HFFc6 (cell line): ENCODE measurements at regions not wholly inside any gene's neighbourhood (a gene's known extent, or its start where the extent isn't known, plus 50 kb on each side); places are given as distances from the start of the nearest gene placed in this dataset.

Experiments
- DNase-seq: peaks from one replicate; pipeline ENCODE4 v3.0.0-alpha.2; 2018
- H3K27ac Mint-ChIP-seq: 2 replicates; pipeline ENCODE4 v1.8.0; 2020; ENCODE audit warnings: mild to moderate bottlenecking, mixed read lengths
- H3K27me3 Mint-ChIP-seq: 2 replicates; pipeline ENCODE4 v1.8.0; 2021; ENCODE audit warnings: mild to moderate bottlenecking, moderate library complexity, mixed read lengths; ENCODE audit not compliant: insufficient read depth
- H3K36me3 Mint-ChIP-seq: 2 replicates; pipeline ENCODE4 v1.8.0; 2021; ENCODE audit warnings: low read depth, mixed read lengths
- H3K4me1 Mint-ChIP-seq: 2 replicates; pipeline ENCODE4 v1.8.0; 2020; ENCODE audit warnings: low read depth, mixed read lengths
- H3K4me3 Mint-ChIP-seq: 2 replicates; pipeline ENCODE4 v1.8.0; 2020; ENCODE audit warnings: mild to moderate bottlenecking, moderate library complexity, mixed read lengths
- H3K9me3 Mint-ChIP-seq: 2 replicates; pipeline ENCODE4 v1.8.0; 2020; ENCODE audit warnings: mild to moderate bottlenecking, mixed read lengths
- TF ChIP-seq, protein P1 (sequence below): fragments of 200-600 bp; sonication (generic); IDR thresholded peaks from 2 replicates; pipeline ENCODE4 v1.5.0; 2021; ENCODE audit warnings: antibody characterized with exemption, mild to moderate bottlenecking

DNA sequence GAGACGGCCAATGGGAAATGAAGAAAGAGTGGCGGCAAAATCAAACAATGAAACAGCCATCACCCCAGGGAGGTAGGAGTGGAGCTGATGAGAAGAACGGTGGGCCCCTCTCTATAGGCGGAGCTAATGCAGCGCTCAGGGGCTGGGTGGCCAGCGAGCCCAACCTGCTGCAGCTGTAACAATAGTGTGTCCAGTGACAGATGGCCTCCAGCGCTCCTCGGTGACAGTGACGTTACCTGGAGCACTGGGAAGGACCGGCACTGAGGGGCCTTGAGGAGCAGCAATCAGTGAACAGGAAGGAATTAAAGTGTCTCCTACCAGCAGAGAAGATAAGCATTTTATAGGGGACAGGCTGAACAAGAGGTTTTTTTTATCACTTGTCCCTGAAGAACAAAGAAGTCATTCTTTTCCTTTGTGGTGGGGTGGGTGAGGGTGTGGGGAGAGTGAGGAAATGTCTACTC, 81.6 kb downstream of the FOXA2 start:
- no peak for DNase-seq
- peaks cover 57% of the 10 kb centered on the region for H3K9me3 Mint-ChIP-seq
- peaks cover 9% of the 10 kb centered on the region for H3K36me3 Mint-ChIP-seq
- H3K4me1 Mint-ChIP-seq = no peaks in the 10 kb centered on the region
- H3K27ac Mint-ChIP-seq = no peak overlapping the region
- H3K4me3 Mint-ChIP-seq = no peak overlapping the region
- TF ChIP-seq, protein P1, sequence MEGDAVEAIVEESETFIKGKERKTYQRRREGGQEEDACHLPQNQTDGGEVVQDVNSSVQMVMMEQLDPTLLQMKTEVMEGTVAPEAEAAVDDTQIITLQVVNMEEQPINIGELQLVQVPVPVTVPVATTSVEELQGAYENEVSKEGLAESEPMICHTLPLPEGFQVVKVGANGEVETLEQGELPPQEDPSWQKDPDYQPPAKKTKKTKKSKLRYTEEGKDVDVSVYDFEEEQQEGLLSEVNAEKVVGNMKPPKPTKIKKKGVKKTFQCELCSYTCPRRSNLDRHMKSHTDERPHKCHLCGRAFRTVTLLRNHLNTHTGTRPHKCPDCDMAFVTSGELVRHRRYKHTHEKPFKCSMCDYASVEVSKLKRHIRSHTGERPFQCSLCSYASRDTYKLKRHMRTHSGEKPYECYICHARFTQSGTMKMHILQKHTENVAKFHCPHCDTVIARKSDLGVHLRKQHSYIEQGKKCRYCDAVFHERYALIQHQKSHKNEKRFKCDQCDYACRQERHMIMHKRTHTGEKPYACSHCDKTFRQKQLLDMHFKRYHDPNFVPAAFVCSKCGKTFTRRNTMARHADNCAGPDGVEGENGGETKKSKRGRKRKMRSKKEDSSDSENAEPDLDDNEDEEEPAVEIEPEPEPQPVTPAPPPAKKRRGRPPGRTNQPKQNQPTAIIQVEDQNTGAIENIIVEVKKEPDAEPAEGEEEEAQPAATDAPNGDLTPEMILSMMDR = no peak
- no peaks in the 10 kb centered on the region; the same call in 1 of the 2 replicates for H3K27me3 Mint-ChIP-seq

DNA sequence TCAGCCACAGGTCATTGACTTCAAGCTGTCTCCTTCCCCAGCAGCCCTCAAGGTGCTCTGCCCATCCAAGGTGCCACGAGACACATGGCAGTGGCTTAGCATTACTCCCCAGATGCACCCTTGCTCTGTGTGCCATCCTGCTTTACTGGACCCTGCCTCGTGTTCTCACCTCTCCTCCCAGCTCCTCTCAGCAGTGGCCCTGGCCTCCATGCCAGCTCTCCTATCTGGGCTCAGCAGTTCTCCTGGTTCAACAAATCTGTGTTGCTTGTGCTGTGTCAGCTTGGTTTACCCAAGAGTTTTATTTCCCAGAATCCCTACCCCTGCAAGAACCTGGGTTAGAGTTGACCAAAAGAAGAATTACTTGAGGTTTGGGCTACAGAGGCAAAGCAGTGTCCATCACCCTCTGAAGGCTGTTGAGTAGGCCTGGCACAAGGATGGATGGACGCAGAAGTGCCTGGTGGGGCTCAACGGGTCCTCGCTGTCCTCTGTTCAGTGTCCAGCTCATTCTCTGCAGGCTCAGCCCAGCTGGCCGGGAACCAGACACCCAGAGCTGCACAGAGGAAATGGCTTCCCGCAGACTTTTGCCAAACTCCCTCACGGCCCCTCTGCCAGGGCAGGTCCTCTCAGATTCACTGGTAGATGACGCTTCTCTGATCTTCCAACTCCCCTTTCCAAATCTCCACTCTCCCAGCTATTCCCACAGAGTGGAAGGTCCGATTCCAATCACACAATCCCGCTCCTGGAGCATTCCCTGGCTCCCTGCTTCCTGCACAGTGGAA, 82.6 kb downstream of the FOXA2 start:
- no peaks in the 10 kb centered on the region; the same call in 1 of the 2 replicates for H3K27me3 Mint-ChIP-seq

DNA sequence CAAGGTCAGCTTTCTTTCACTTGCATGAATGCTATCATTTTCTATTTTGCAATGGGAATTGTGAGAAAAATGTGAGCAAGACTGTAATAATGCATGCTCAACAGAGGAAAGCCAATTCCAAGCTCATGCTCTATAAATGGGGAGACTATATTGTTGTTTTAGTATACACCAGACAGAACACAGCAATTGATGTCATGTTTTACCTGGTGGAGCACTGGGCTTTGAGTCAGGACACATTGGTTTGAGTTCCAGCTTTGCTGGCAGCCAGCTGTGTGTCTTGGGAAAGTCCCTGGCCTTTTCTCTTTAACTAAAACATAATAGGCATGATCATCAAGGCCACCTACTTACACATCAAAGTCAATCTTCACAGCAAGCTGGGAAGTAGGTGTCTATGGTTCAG, 83.3 kb downstream of the FOXA2 start:
- DNase-seq = no peak
- Mint-ChIP-seq H3K27me3 (no peaks in the 10 kb centered on the region; the same call in 1 of the 2 replicates), H3K4me3 (no peak overlapping the region), H3K4me1 (no peaks in the 10 kb centered on the region), H3K36me3 (peaks cover 15% of the 10 kb centered on the region), H3K27ac (no peak overlapping the region), H3K9me3 (peaks cover 66% of the 10 kb centered on the region)
- TF ChIP-seq, protein P1 = no peak

More for the DNA sequence above, 82.6 kb downstream of the FOXA2 start:
- Mint-ChIP-seq H3K36me3 (peaks cover 15% of the 10 kb centered on the region), H3K4me3 (no peak overlapping the region), H3K4me1 (no peaks in the 10 kb centered on the region), H3K9me3 (peaks cover 60% of the 10 kb centered on the region), H3K27ac (no peak overlapping the region)
- TF ChIP-seq, protein P1 = no peak
- DNase-seq = no peak

DNA sequence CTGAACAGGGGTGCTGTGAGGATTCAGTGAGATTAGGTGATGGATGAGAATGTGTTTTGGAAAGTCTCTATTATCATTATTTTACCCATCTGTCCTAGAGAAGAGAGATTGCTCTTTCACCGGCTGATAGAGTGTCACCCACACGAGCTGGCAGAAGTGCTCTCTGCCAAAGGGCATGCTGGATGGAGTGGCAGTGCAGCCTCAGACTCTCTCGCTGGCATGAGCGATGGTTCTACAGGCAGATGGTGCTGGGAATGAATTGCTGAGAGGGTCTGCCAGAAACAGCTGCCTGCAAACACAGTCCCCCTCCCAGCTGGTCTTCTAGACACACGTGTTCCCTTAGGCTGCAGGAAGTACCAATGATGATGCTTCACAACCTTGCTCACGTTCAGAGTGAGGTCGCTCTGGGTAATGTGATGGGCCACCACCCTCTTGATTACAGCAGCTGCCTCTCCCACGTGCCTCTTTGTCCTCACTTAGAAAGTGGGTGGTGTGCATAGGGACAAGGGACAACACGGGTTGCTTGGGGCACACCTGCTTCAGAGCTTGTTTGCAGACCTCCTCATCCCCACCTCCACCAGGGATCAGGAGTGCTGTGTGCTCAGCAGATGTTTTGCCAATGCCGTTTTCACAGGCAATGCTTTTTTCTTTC, 84.7 kb downstream of the FOXA2 start:
- Mint-ChIP-seq H3K27ac (no peak overlapping the region), H3K36me3 (peaks cover 15% of the 10 kb centered on the region), H3K9me3 (peaks cover 65% of the 10 kb centered on the region), H3K4me1 (no peaks in the 10 kb centered on the region), H3K27me3 (no peaks in the 10 kb centered on the region; the same call in 1 of the 2 replicates), H3K4me3 (no peak overlapping the region)
- TF ChIP-seq, protein P1 = no peak
- no peak for DNase-seq

DNA sequence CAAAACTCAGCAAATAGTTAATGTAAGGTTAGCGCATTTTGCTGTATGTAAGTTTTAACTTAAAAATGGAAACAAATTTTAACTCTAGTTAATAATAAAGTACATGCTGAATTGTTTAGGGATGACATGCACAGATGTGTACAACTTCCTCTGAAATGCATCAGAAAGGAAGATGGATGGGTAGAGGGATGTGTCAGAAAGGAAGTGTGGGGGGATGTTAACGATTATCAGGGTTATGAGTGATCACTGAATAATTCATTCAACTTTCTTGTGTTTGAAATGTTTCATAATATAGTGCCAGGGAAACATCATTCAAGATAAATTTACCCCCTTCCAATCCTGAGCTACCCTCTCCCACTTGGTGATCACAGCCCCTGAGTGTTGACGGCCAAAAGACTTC, 87.6 kb downstream of the FOXA2 start:
- Mint-ChIP-seq H3K4me3 (no peak overlapping the region), H3K27ac (no peak overlapping the region), H3K9me3 (peaks cover 65% of the 10 kb centered on the region), H3K36me3 (peaks cover 6% of the 10 kb centered on the region; the same call in 1 of the 2 replicates), H3K4me1 (no peaks in the 10 kb centered on the region), H3K27me3 (no peaks in the 10 kb centered on the region)
- no peak for DNase-seq
- TF ChIP-seq, protein P1 = no peak
